Lung (tissue), 11 donors: ENCODE measurements at regions not wholly inside any gene's neighbourhood (a gene's known extent, or its start where the extent isn't known, plus 50 kb on each side); places are given as distances from the start of the nearest gene placed in this dataset.
A peak's percentile ranks its signal among the peaks of the same experiment; 100 is the strongest.

Experiments used
- ATAC-seq: fragments of 200-7000 bp; cut with Tn5 transposase; one replicate; pipeline ENCODE4 v1.9.1; 2020; ENCODE audit warnings: moderate number of reproducible peaks; ENCODE audit not compliant: insufficient read depth, low FRiP score
- DNase-seq, 3 donors: peaks; one replicate each; pipeline ENCODE4 v3.0.0-alpha.2; 2013 to 2017
- H3K27ac ChIP-seq, 2 donors: one replicate each; pipeline ENCODE4 v1.5.1; 2013; ENCODE audit warnings: mild to moderate bottlenecking in 2 of 2, moderate library complexity in 2 of 2, control low read depth in 1 of 2, inconsistent platforms in 1 of 2, low read depth in 1 of 2, low read length in 1 of 2
- H3K27me3 ChIP-seq, 3 donors: one replicate each; pipeline ENCODE4 v1.5.1; 2013; ENCODE audit warnings: low read length in 2 of 3; ENCODE audit not compliant: control insufficient read depth in 3 of 3, insufficient read depth in 3 of 3
- H3K36me3 ChIP-seq, 4 donors: one replicate each; pipeline ENCODE4 v1.5.1; 2013; ENCODE audit warnings: low read length in 4 of 4, mild to moderate bottlenecking in 1 of 4, moderate library complexity in 1 of 4; ENCODE audit not compliant: control insufficient read depth in 4 of 4, insufficient read depth in 4 of 4
- H3K4me1 ChIP-seq, 5 donors: one replicate each; pipeline ENCODE4 v1.5.1; 2013; ENCODE audit warnings: low read length in 5 of 5, mild to moderate bottlenecking in 2 of 5, moderate library complexity in 1 of 5; ENCODE audit not compliant: control insufficient read depth in 5 of 5, insufficient read depth in 5 of 5
- H3K4me3 ChIP-seq: one replicate; pipeline ENCODE4 v1.5.1; 2013; ENCODE audit warnings: mild to moderate bottlenecking, control low read depth, moderate library complexity
- H3K9ac ChIP-seq, 2 donors: one replicate each; pipeline ENCODE4 v1.5.1; 2013; ENCODE audit warnings: low read length in 2 of 2, control low read depth in 1 of 2; ENCODE audit not compliant: insufficient read depth in 1 of 2
- H3K9me3 ChIP-seq, 4 donors: one replicate each; pipeline ENCODE4 v1.5.1; 2013; ENCODE audit warnings: low read length in 3 of 4, mild to moderate bottlenecking in 1 of 4, moderate library complexity in 1 of 4; ENCODE audit not compliant: control insufficient read depth in 4 of 4, insufficient read depth in 3 of 4
- WGBS, 2 donors: extraction: QIAGEN DNeasy Blood & Tissue Kit; methylation state at CpG; one replicate each; pipeline ENCODE4 v1.1.7; 2013; 5-methylcytosine and 5-hydroxymethylcytosine counted together
- TF ChIP-seq, protein P1 (sequence below): IDR thresholded peaks from 2 replicates; pipeline ENCODE4 v1.5.1; 2012; ENCODE audit warnings: mild to moderate bottlenecking; ENCODE audit errors: control extremely low read depth, extremely low read depth
- donor health status: control.
- donor health status: control.
- donor health status: Bipolar disorder and iron deficiency.
- donor health status: healthy.
- donor health status: DM: yes; HTN: yes; CAD: no.

DNA sequence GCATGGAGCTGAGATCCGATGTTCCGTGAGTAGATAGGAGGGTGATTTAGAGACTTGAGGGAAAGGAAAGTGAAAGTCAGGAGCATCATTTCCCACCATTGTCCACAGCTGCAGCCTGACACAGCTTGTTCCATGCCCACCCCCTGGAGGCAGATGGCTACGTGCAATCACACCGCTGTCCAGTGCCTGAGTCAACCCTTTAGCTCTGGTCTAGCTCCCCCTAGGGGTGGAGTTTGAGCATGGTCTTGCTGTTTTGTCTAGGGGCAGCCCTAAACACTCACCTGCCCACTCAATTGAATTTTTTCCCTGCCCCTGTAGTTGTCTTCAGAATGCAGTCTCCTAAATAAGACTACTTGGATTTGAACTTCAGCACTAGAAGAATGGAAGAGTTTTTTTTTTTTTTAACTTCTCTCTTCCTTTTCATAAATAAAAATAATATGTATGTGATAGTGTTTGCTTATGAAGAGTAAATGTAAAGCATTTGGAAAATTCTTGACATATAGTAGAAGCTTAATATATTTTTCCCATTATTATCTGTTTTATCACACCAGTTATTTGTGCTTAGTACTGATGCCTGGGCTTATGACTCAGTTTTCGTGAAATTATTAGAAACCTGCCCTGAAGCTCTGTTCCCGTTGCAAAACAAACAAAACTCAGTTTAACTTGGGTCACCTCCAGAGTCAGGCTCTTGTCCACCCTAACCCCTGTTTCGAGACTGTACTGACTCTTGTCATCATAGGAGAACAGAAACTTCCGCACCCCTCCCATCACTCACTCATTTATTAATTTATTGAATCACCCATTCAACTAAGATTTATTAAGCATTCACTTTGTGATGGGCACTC, 814.8 kb downstream of the MAFB start:
- Histone ChIP-seq H3K9me3 (no peaks in the 10 kb centered on the region), H3K4me3 (no peak overlapping the region), H3K4me1 (peaks cover 0 to 22% (median 8%) of the 10 kb centered on the region in 5 donors), H3K27ac (no peak overlapping the region), H3K36me3 (no peaks in the 10 kb centered on the region), H3K9ac (no peak overlapping the region), H3K27me3 (no peaks in the 10 kb centered on the region)
- TF ChIP-seq, protein P1, sequence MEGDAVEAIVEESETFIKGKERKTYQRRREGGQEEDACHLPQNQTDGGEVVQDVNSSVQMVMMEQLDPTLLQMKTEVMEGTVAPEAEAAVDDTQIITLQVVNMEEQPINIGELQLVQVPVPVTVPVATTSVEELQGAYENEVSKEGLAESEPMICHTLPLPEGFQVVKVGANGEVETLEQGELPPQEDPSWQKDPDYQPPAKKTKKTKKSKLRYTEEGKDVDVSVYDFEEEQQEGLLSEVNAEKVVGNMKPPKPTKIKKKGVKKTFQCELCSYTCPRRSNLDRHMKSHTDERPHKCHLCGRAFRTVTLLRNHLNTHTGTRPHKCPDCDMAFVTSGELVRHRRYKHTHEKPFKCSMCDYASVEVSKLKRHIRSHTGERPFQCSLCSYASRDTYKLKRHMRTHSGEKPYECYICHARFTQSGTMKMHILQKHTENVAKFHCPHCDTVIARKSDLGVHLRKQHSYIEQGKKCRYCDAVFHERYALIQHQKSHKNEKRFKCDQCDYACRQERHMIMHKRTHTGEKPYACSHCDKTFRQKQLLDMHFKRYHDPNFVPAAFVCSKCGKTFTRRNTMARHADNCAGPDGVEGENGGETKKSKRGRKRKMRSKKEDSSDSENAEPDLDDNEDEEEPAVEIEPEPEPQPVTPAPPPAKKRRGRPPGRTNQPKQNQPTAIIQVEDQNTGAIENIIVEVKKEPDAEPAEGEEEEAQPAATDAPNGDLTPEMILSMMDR = peak; percentile 58
- DNase-seq (peak; percentile 62 to 79 (median 69)), ATAC-seq (peak; percentile 62)
- 52 to 62% methylated on average over 8 of the region's 8 CpGs for WGBS, 2 donors

DNA sequence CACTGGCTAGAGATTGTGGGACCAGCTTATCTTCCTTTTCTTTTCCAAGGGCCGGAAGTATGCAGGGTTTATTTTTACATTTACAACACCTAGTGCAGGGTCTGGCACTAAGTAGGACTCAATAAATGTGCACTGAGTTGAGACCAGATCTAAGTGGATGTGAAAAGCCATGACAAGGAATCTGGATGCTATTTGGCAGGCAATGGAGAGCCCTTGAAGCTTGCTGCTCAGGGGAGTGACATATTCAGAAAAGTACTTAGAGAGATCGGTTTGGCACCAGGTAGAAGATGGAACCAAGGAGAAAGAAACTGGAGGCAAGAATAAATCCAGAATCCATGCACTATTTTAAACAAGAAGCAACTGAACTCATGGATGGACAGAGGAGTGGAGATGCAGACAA, 815.8 kb downstream of the MAFB start:
- Histone ChIP-seq H3K4me1 (peaks cover 0 to 19% (median 8%) of the 10 kb centered on the region in 5 donors), H3K27me3 (no peaks in the 10 kb centered on the region), H3K27ac (no peak overlapping the region), H3K9ac (no peak overlapping the region), H3K4me3 (no peak overlapping the region), H3K36me3 (no peaks in the 10 kb centered on the region), H3K9me3 (no peaks in the 10 kb centered on the region)
- WGBS, 2 donors = 65 to 67% methylated on average over 2 of the region's 2 CpGs
- TF ChIP-seq, protein P1 = no peak
- ATAC-seq = no peak
- DNase-seq = no peak

DNA sequence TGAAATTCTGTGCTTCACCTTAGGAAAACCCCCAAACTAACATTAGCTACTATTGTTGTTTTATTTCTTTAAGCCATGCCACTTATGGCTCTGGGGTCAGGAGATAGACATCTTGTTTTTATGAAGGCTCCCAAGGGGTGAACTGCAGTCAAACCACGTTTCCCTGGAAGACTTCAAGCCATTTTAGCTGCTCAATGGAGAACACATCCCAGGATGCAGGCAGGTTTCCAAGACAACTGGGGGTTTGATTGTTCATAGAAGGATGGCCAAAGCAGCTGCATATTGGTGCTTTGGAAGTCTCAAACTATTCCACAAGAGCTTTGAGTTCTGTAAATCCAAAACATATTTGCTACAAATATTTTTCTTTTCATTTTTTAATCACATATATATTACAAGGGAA, 818.0 kb downstream of the MAFB start:
- 22 to 27% methylated on average over 1 of the region's 1 CpG for WGBS, 2 donors
- Histone ChIP-seq H3K27ac (no peak overlapping the region), H3K27me3 (no peaks in the 10 kb centered on the region), H3K4me3 (no peak overlapping the region), H3K4me1 (peaks cover 0 to 1% (median 0%) of the 10 kb centered on the region in 5 donors), H3K36me3 (no peaks in the 10 kb centered on the region), H3K9ac (no peak overlapping the region), H3K9me3 (no peaks in the 10 kb centered on the region)
- TF ChIP-seq, protein P1 = no peak
- DNase-seq (no peak), ATAC-seq (no peak)

DNA sequence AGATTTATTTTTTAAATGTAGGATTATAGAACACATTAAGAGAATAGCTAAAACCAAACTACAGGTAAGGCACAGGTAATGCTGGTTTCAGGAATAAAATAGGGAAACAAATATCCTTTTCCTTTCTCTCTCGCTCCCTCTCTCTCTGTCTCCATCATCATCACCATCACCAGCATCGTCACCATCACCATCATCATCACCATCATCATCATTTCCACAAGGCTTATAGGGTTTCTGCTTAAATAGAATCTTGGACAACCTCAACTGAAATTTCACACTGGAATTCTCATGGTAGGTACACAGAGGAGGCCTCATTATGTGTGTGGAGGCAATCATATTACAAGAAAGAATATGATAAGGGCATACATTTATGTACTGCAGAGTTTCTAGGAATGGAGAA, 823.6 kb downstream of the MAFB start:
- WGBS, 2 donors = 95 to 98% methylated on average over 2 of the region's 2 CpGs
- TF ChIP-seq, protein P1 = no peak
- Histone ChIP-seq H3K4me1 (peaks cover 0 to 10% (median 3%) of the 10 kb centered on the region in 5 donors), H3K9ac (no peak overlapping the region), H3K27ac (no peak overlapping the region), H3K4me3 (no peak overlapping the region), H3K9me3 (no peaks in the 10 kb centered on the region), H3K27me3 (no peaks in the 10 kb centered on the region), H3K36me3 (no peaks in the 10 kb centered on the region)
- DNase-seq (no peak), ATAC-seq (no peak)
